Type B pancreatic cell (in vitro differentiated cells): ENCODE measurements at regions not wholly inside any gene's neighbourhood (a gene's known extent, or its start where the extent isn't known, plus 50 kb on each side); places are given as distances from the start of the nearest gene placed in this dataset.

Experiments used
- DNase-seq: peaks from one replicate; pipeline ENCODE4 v3.0.0; 2021; ENCODE audit warnings: mixed read lengths; ENCODE audit not compliant: unreplicated experiment; ENCODE audit errors: extremely low spot score
- H3K27ac Mint-ChIP-seq: 2 replicates; pipeline ENCODE4 v1.8.0; 2021; ENCODE audit warnings: mild to moderate bottlenecking, mixed read lengths
- H3K27me3 Mint-ChIP-seq: 2 replicates; pipeline ENCODE4 v1.8.0; 2021; ENCODE audit warnings: mixed read lengths
- H3K36me3 Mint-ChIP-seq: 2 replicates; pipeline ENCODE4 v1.8.0; 2021; ENCODE audit warnings: mixed read lengths
- H3K4me1 Mint-ChIP-seq: one replicate; pipeline ENCODE4 v1.8.0; 2021; ENCODE audit warnings: mixed read lengths; ENCODE audit not compliant: unreplicated experiment
- H3K4me3 Mint-ChIP-seq: 2 replicates; pipeline ENCODE4 v1.8.0; 2021; ENCODE audit warnings: mild to moderate bottlenecking, mixed read lengths
- H3K9me3 Mint-ChIP-seq: 2 replicates; pipeline ENCODE4 v1.8.0; 2021; ENCODE audit warnings: mixed read lengths
- TF ChIP-seq, protein P1 (sequence below): fragments of 200-600 bp; sonication (generic); conservative IDR thresholded peaks from 2 replicates; pipeline ENCODE4 v1.5.0; 2021; ENCODE audit warnings: antibody characterized with exemption, mild to moderate bottlenecking

DNA sequence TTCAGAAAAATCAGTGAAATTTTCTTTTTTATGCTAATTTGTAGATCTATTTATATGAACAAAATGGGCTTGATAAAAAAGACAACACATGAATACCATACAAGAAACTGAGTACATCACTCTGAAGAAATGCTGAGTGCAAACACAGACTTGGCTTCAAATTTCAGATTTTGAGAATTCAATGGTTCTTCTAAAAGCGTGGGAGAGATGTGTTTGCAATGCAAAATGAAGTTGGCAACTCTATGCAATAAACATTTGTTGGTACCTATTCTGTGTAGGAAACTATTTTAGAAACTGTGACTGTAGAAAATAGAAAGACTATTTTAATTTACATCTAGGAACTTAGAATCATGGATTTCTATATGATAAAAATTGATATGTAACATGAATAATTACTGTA lies 1834.1 kb upstream of the CELF4 start:
- Mint-ChIP-seq H3K27me3 (no peaks in the 10 kb centered on the region), H3K27ac (no peak overlapping the region), H3K9me3 (peaks cover 9% of the 10 kb centered on the region), H3K36me3 (peaks cover 3% of the 10 kb centered on the region), H3K4me1 (no peaks in the 10 kb centered on the region), H3K4me3 (no peak overlapping the region)
- no peak for DNase-seq
- TF ChIP-seq, protein P1, sequence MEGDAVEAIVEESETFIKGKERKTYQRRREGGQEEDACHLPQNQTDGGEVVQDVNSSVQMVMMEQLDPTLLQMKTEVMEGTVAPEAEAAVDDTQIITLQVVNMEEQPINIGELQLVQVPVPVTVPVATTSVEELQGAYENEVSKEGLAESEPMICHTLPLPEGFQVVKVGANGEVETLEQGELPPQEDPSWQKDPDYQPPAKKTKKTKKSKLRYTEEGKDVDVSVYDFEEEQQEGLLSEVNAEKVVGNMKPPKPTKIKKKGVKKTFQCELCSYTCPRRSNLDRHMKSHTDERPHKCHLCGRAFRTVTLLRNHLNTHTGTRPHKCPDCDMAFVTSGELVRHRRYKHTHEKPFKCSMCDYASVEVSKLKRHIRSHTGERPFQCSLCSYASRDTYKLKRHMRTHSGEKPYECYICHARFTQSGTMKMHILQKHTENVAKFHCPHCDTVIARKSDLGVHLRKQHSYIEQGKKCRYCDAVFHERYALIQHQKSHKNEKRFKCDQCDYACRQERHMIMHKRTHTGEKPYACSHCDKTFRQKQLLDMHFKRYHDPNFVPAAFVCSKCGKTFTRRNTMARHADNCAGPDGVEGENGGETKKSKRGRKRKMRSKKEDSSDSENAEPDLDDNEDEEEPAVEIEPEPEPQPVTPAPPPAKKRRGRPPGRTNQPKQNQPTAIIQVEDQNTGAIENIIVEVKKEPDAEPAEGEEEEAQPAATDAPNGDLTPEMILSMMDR, result no peak

DNA sequence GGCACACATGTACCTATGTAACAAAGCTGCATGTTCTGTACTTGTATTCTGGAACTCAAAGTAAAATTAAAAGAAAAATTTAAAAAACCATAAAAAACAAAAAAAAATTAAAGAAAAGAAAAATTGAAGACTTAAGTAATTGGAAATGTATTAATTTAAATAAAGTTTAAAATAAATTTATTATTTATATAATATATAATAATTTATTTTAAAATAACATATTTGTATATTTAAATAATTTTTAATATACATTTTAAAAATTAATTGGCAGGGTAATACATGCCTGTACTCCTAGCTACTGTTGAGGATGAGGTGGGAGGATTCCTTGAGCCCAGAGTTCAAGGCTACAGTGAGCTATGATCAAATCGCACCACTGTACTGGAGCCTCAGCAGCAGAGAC lies 1830.6 kb upstream of the CELF4 start:
- Mint-ChIP-seq H3K27me3 (no peaks in the 10 kb centered on the region), H3K36me3 (peaks cover 3% of the 10 kb centered on the region), H3K27ac (no peak overlapping the region), H3K4me1 (no peaks in the 10 kb centered on the region), H3K4me3 (no peak overlapping the region), H3K9me3 (peaks cover 9% of the 10 kb centered on the region)
- DNase-seq, result no peak
- TF ChIP-seq, protein P1, result no peak

DNA sequence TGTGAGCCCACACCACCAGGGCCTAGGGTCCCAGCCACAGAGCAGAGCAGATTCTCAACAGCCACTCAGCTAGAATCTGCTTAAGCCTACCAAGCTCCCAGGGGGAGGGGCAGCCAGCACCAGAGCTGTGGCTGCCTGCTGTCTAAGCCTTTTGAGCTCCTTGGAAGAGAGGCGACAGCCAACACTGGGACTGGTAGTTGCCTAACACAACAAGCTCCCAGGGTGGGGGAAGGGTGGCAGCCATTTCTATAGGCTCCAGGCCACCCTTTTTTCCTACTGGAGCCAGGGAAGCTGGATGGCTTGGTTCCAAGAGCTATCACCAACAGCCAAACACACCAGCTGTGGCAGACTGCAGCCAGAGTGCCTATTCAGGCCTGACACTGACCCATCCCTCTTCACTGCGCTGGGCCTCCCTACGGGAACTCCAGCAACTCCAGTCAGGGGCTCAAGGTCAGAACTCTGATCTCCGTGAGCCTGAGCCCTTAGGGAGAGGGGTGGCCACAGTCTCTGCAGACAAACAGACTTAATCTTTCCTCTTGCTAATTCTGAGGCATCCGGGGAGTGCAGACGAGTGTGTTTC lies 1824.3 kb upstream of the CELF4 start:
- Mint-ChIP-seq H3K4me3 (no peak overlapping the region), H3K9me3 (peaks cover 9% of the 10 kb centered on the region), H3K27me3 (no peaks in the 10 kb centered on the region), H3K27ac (no peak overlapping the region), H3K36me3 (no peaks in the 10 kb centered on the region), H3K4me1 (no peaks in the 10 kb centered on the region)
- TF ChIP-seq, protein P1, result no peak
- DNase-seq, result no peak

DNA sequence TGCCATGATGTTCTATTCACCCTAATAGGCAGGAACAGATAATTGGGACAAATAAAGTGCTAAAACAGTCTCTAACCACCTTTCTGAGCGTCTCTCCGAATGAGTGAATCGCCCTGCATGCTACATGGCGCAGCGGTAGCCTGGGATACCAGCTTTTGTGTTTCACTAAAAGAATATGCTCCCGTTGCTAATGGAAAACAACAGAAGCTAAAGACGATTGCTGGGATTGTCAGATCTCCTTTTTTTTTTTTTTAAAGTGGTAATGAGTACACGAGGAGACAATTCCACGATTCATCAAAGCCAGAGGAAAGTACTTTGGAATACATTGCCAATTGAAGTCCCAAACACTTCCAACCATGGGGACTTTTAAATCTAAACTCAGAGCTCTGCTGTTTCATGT lies 1815.3 kb upstream of the CELF4 start:
- no peaks in the 10 kb centered on the region for H3K36me3 Mint-ChIP-seq
- no peaks in the 10 kb centered on the region for H3K9me3 Mint-ChIP-seq
- H3K27me3 Mint-ChIP-seq, result no peaks in the 10 kb centered on the region
- DNase-seq, result no peak
- no peak overlapping the region for H3K4me3 Mint-ChIP-seq
- TF ChIP-seq, protein P1, result no peak
- H3K4me1 Mint-ChIP-seq, result peaks cover 5% of the 10 kb centered on the region
- H3K27ac Mint-ChIP-seq, result no peak overlapping the region

- no peaks in the 10 kb centered on the region for H3K27me3 Mint-ChIP-seq
- no peaks in the 10 kb centered on the region for H3K9me3 Mint-ChIP-seq
- H3K4me3 Mint-ChIP-seq, result no peak overlapping the region
- TF ChIP-seq, protein P1, result no peak
- no peak for DNase-seq
- H3K4me1 Mint-ChIP-seq, result peaks cover 6% of the 10 kb centered on the region
- H3K27ac Mint-ChIP-seq, result no peak overlapping the region
- H3K36me3 Mint-ChIP-seq, result no peaks in the 10 kb centered on the region
These were observed 1814.7 kb upstream of the CELF4 start for GRCh38 chr18:39380186-39380725.
